H1 (cell line): ENCODE measurements at regions not wholly inside any gene's neighbourhood (a gene's known extent, or its start where the extent isn't known, plus 50 kb on each side); places are given as distances from the start of the nearest gene placed in this dataset.

Experiments used
- BCL11A ChIP-seq, 2 experiments: IDR thresholded peaks; one replicate each; pipeline ENCODE4 v1.6.1; 2011; ENCODE audit warnings: low read depth in 2 of 2, low read length in 2 of 2, mild to moderate bottlenecking in 2 of 2
- CHD7 ChIP-seq: fragments of 300-600 bp; sonication (generic); IDR thresholded peaks from 2 replicates; pipeline ENCODE4 v1.7.1; 2012; ENCODE audit warnings: low read length, moderate library complexity, mild to moderate bottlenecking, inconsistent platforms; ENCODE audit not compliant: insufficient replicate concordance
- JUND ChIP-seq: IDR thresholded peaks from 2 replicates; pipeline ENCODE4 v1.6.1; 2011; ENCODE audit warnings: mild to moderate bottlenecking, improper control_type of control experiment, low read length
- MAFK ChIP-seq: IDR thresholded peaks from 2 replicates; pipeline ENCODE4 v1.6.1; 2012; ENCODE audit warnings: low read depth, mild to moderate bottlenecking, improper control_type of control experiment, low read length
- YY1 ChIP-seq: IDR thresholded peaks from 2 replicates; pipeline ENCODE4 v1.6.1; 2011; ENCODE audit warnings: low read depth, mild to moderate bottlenecking, low read length

- TF ChIP-seq JUND (no peak), MAFK (no peak), BCL11A (IDR thresholded peaks at IDR 0.05; ENCODE audit: low read depth in 2 of 2, low read length in 2 of 2) (no peak), YY1 (no peak), CHD7 (no peak)
These were observed 323.4 kb upstream of the NBEA start (continued) for GRCh38 chr13:34618654-34619053.
